DOHH2 (cell line): ENCODE measurements at regions not wholly inside any gene's neighbourhood (a gene's known extent, or its start where the extent isn't known, plus 50 kb on each side); places are given as distances from the start of the nearest gene placed in this dataset.

Experiments
- H3F3A ChIP-seq: fragments of 200-600 bp; sonication (generic), shearing (Covaris generic); 2 replicates; pipeline ENCODE4 v1.6.0; 2016; ENCODE audit warnings: antibody characterized with exemption, mild to moderate bottlenecking; ENCODE audit not compliant: control insufficient read depth, insufficient read depth
- H3K27ac ChIP-seq: fragments of 200-600 bp; sonication (generic); 2 replicates; pipeline ENCODE4 v1.5.1; 2014; ENCODE audit warnings: low read depth, mild to moderate bottlenecking, low read length, moderate library complexity
- H3K27me3 ChIP-seq: fragments of 200-600 bp; sonication (generic); 2 replicates; pipeline ENCODE4 v1.6.1; 2014; ENCODE audit warnings: mild to moderate bottlenecking, low read length, mixed read lengths; ENCODE audit not compliant: control insufficient read depth
- H3K36me3 ChIP-seq: fragments of 200-600 bp; sonication (generic); 2 replicates; pipeline ENCODE4 v1.6.1; 2014; ENCODE audit warnings: mild to moderate bottlenecking, low read length, moderate library complexity, mixed read lengths; ENCODE audit not compliant: control insufficient read depth
- H3K4me1 ChIP-seq: fragments of 200-600 bp; sonication (generic); 2 replicates; pipeline ENCODE4 v1.6.1; 2014; ENCODE audit warnings: mild to moderate bottlenecking, low read length, mixed read lengths; ENCODE audit not compliant: control insufficient read depth
- H3K4me2 ChIP-seq: fragments of 200-600 bp; sonication (generic); 2 replicates; pipeline ENCODE4 v1.6.0; 2014; ENCODE audit warnings: mild to moderate bottlenecking, low read length, moderate library complexity
- H3K4me3 ChIP-seq: fragments of 200-600 bp; sonication (generic); 2 replicates; pipeline ENCODE4 v1.5.1; 2014; ENCODE audit warnings: mild to moderate bottlenecking, low read length, mixed read lengths
- H3K79me2 ChIP-seq: fragments of 200-600 bp; sonication (generic); 2 replicates; pipeline ENCODE4 v1.6.1; 2014; ENCODE audit warnings: mild to moderate bottlenecking, low read length, mixed read lengths; ENCODE audit not compliant: control insufficient read depth
- H3K9me2 ChIP-seq: fragments of 200-600 bp; sonication (generic); replicated peaks from 2 replicates; pipeline ENCODE4 v1.6.1; 2014; ENCODE audit warnings: mild to moderate bottlenecking, low read length, mixed read lengths; ENCODE audit not compliant: control insufficient read depth
- H3K9me3 ChIP-seq: fragments of 200-600 bp; sonication (generic); 2 replicates; pipeline ENCODE4 v1.6.1; 2014; ENCODE audit warnings: antibody characterized with exemption, low read length, mixed read lengths; ENCODE audit not compliant: control insufficient read depth, insufficient read depth
- H4K20me1 ChIP-seq: fragments of 200-600 bp; sonication (generic); 2 replicates; pipeline ENCODE4 v1.6.0; 2014; ENCODE audit warnings: low read depth, mild to moderate bottlenecking, antibody characterized with exemption, low read length, moderate library complexity; ENCODE audit not compliant: control insufficient read depth, insufficient read depth
- CTCF ChIP-seq: fragments of 200-600 bp; sonication (generic); IDR thresholded peaks from one replicate; pipeline ENCODE4 v1.5.1; 2014; ENCODE audit warnings: antibody characterized with exemption, mild to moderate bottlenecking, low read depth, low read length; ENCODE audit not compliant: poor library complexity, severe bottlenecking
- EZH2phosphoT487 ChIP-seq: fragments of 200-600 bp; sonication (generic); IDR thresholded peaks from 2 replicates; pipeline ENCODE4 v1.6.1; 2017; ENCODE audit warnings: borderline replicate concordance, mild to moderate bottlenecking, antibody characterized with exemption, low read length, moderate library complexity, mixed read lengths

- H3K4me2 ChIP-seq = no peak overlapping the region
- H3K4me1 ChIP-seq = no peaks in the 10 kb centered on the region
- no peak overlapping the region for H3K4me3 ChIP-seq
- H3K27ac ChIP-seq = no peak overlapping the region
- no peaks in the 10 kb centered on the region for H4K20me1 ChIP-seq
- no peaks in the 10 kb centered on the region for H3K27me3 ChIP-seq
- H3K9me2 ChIP-seq = no peaks in the 10 kb centered on the region
- H3K9me3 ChIP-seq = no peaks in the 10 kb centered on the region
- H3K79me2 ChIP-seq = no peaks in the 10 kb centered on the region
- H3K36me3 ChIP-seq = no peaks in the 10 kb centered on the region
- no peaks in the 10 kb centered on the region for H3F3A ChIP-seq
- TF ChIP-seq CTCF (no peak), EZH2phosphoT487 (no peak)
These were observed 197.0 kb upstream of the DMAC1 start for GRCh38 chr9:7996558-7996957.

- Histone ChIP-seq H3K4me2 (no peak overlapping the region), H3K36me3 (no peaks in the 10 kb centered on the region), H3K79me2 (no peaks in the 10 kb centered on the region), H3K9me3 (no peaks in the 10 kb centered on the region), H3K27me3 (no peaks in the 10 kb centered on the region), H3F3A (no peaks in the 10 kb centered on the region), H4K20me1 (no peaks in the 10 kb centered on the region), H3K4me1 (peaks cover 7% of the 10 kb centered on the region), H3K9me2 (no peaks in the 10 kb centered on the region), H3K4me3 (no peak overlapping the region), H3K27ac (no peak overlapping the region)
- TF ChIP-seq EZH2phosphoT487 = no peak
These were observed 189.2 kb upstream of the DMAC1 start for GRCh38 chr9:7988644-7989280.

GRCh38 chr9:7984692-7985091, 185.1 kb upstream of the DMAC1 start:
- no peaks in the 10 kb centered on the region for H3K9me3 ChIP-seq

More at GRCh38 chr9:7984692-7985091, 185.1 kb upstream of the DMAC1 start:
- no peaks in the 10 kb centered on the region for H3K9me2 ChIP-seq
- H3K27me3 ChIP-seq = no peaks in the 10 kb centered on the region
- no peaks in the 10 kb centered on the region for H4K20me1 ChIP-seq
- H3K79me2 ChIP-seq = no peaks in the 10 kb centered on the region
- no peak overlapping the region for H3K4me2 ChIP-seq
- no peak overlapping the region for H3K27ac ChIP-seq
- TF ChIP-seq EZH2phosphoT487 = no peak
- TF ChIP-seq CTCF = no peak
- no peaks in the 10 kb centered on the region for H3F3A ChIP-seq
- peaks cover 27% of the 10 kb centered on the region for H3K4me1 ChIP-seq
- no peaks in the 10 kb centered on the region for H3K36me3 ChIP-seq
- H3K4me3 ChIP-seq = no peak overlapping the region
